Posterior vena cava (tissue), 2 donors: ENCODE measurements at regions not wholly inside any gene's neighbourhood (a gene's known extent, or its start where the extent isn't known, plus 50 kb on each side); places are given as distances from the start of the nearest gene placed in this dataset.
"Not testable (repeated sequence)": the region's sequence is repeated elsewhere in the genome, so short reads cannot be mapped to it uniquely, and the experiment has no call there.

ENCODE experiments used
- DNase-seq: peaks from one replicate; pipeline ENCODE4 v3.0.0-alpha.2; 2020; ENCODE audit warnings: low spot score
- intact Hi-C, 2 donors: fragments of 100-400 bp; cut with DNase I; formaldehyde crosslinking; loops; one replicate each; pipeline versions ENCODE4 v1.14.1 to v1.14.2; 2022 to 2023
- donor health status: DM: yes; HTN: yes; CAD: no.
- donor health status: DM: yes; HTN: yes; CAD: no.

- no peak for DNase-seq
- intact Hi-C loops = no loop called here
These were observed 73.3 kb downstream of the OLFM4 start for GRCh38 chr13:53101883-53102282.

- DNase-seq = no peak
- intact Hi-C loops = no loop called here
These were observed 75.5 kb downstream of the OLFM4 start for GRCh38 chr13:53104136-53104535.

GRCh38 chr13:53105477-53105876 lies 76.9 kb downstream of the OLFM4 start:
- no peak for DNase-seq
- intact Hi-C loops = no loop called here

GRCh38 chr13:53105890-53106289 lies 77.3 kb downstream of the OLFM4 start:
- intact Hi-C loops = no loop called here
- DNase-seq = no peak

- intact Hi-C loops = no loop called here
- no peak for DNase-seq
These were observed 81.6 kb downstream of the OLFM4 start for GRCh38 chr13:53110181-53110580.

GRCh38 chr13:53110614-53111013 lies 82.0 kb downstream of the OLFM4 start:
- intact Hi-C loops = no loop called here
- DNase-seq = no peak

GRCh38 chr13:53112522-53112921 lies 83.9 kb downstream of the OLFM4 start:
- no peak for DNase-seq

GRCh38 chr13:53117048-53117447 lies 88.4 kb downstream of the OLFM4 start:
- DNase-seq, intact Hi-C loops: not testable (repeated sequence)

More at GRCh38 chr13:53112522-53112921, 83.9 kb downstream of the OLFM4 start:
- intact Hi-C loops = no loop called here

GRCh38 chr13:53121131-53121773 lies 92.6 kb downstream of the OLFM4 start:
- intact Hi-C loops = no loop called here
- DNase-seq = no peak

- DNase-seq = no peak
- intact Hi-C loops = no loop called here
These were observed 93.3 kb downstream of the OLFM4 start for GRCh38 chr13:53121919-53122318.

GRCh38 chr13:53123536-53123935 lies 94.9 kb downstream of the OLFM4 start:
- intact Hi-C loops = no loop called here
- no peak for DNase-seq

- DNase-seq = no peak
- intact Hi-C loops = no loop called here
These were observed 96.0 kb downstream of the OLFM4 start for GRCh38 chr13:53124623-53125022.

- intact Hi-C loops = no loop called here
- no peak for DNase-seq
These were observed 98.2 kb downstream of the OLFM4 start for GRCh38 chr13:53126841-53127245.

- intact Hi-C loops = no loop called here
- DNase-seq = no peak
These were observed 98.8 kb downstream of the OLFM4 start for GRCh38 chr13:53127373-53127772.

GRCh38 chr13:53129864-53130393 lies 101.3 kb downstream of the OLFM4 start:
- intact Hi-C loops = no loop called here
- DNase-seq = no peak

GRCh38 chr13:53131361-53131760 lies 102.7 kb downstream of the OLFM4 start:
- intact Hi-C loops = no loop called here
- no peak for DNase-seq

- DNase-seq = no peak
- intact Hi-C loops = no loop called here
These were observed 106.7 kb downstream of the OLFM4 start for GRCh38 chr13:53135301-53135700.

GRCh38 chr13:53136554-53137215 lies 108.1 kb downstream of the OLFM4 start:
- no peak for DNase-seq
- intact Hi-C loops = no loop called here

GRCh38 chr13:53137779-53138178 lies 109.2 kb downstream of the OLFM4 start:
- intact Hi-C loops = no loop called here
- no peak for DNase-seq

- peak; percentile 82 for DNase-seq
- intact Hi-C loops = no loop called here
These were observed 109.9 kb downstream of the OLFM4 start for GRCh38 chr13:53138376-53139036.

GRCh38 chr13:53141336-53141735 lies 112.7 kb downstream of the OLFM4 start:
- intact Hi-C loops = no loop called here
- no peak for DNase-seq
